GM18870 (cell line): ENCODE measurements at regions not wholly inside any gene's neighbourhood (a gene's known extent, or its start where the extent isn't known, plus 50 kb on each side); places are given as distances from the start of the nearest gene placed in this dataset.

Source experiments
- ATAC-seq: cut with Tn5 transposase; IDR thresholded peaks from one replicate; pipeline ENCODE4 v1.9.1; 2021; ENCODE audit warnings: moderate library complexity; ENCODE audit not compliant: unreplicated experiment

DNA sequence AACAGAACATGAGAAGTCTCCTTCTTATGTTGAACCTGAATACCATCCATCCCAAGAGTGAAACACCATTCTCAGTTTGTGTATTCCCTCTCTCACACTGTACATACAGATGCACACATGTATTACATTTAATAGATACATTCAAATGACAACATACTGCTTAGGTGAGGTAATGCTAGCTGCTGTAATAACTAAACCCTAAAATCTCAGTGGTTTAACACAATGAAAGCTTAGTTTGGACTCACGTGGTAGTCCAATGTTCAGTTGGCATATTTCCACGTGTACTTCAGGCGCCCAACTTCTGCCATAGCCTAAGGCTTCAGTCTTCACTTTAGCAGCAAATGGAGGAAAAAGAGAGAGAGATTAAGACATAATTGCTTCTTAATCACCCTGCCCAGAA is 351.1 kb upstream of the PMFBP1 start:
- no peak for ATAC-seq

DNA sequence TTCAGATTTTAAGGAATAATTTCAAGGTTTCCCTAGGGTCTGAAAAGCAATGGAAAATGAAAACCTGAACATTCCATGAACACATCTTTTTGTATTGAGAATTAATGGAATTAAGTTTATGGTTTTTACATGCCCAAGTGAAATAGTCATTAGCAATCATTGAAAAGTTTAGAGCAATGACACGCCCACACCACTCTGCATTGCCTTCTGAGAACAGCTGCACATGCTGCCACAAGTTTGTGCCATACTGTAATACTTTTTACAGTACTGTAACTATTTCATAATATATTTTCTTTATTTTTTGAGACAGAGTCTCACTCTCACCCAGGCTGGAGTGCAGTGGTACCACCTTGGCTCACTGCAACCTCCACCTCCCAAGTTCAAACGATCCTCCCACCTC is 345.2 kb upstream of the PMFBP1 start:
- no peak for ATAC-seq

DNA sequence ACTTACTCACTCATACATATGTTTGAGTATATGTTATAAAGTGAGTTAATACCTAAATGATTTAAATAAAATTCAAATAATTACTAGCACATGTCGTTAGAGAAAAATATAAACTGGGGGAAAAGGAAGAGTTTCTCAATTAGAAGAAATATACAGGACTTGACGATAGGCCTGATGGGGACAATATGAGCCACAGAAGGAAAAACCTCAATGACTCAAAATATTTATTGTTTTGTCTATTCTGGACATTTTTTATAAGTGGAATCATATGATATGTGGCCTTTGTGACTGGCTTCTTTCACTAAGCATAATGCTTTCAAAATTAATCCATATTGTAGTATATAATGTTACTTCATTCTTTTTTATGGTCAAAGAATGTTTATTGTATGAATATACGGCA is 339.2 kb upstream of the PMFBP1 start:
- ATAC-seq, result no peak

- ATAC-seq, result no peak
These were observed 336.2 kb upstream of the PMFBP1 start for GRCh38 chr16:72508191-72508590.

GRCh38 chr16:72502594-72503005 is 330.6 kb upstream of the PMFBP1 start:
- no peak for ATAC-seq

- ATAC-seq, result peak; percentile 65
These were observed 330.0 kb upstream of the PMFBP1 start for GRCh38 chr16:72501739-72502593.

GRCh38 chr16:72500545-72500944 is 328.6 kb upstream of the PMFBP1 start:
- no peak for ATAC-seq

DNA sequence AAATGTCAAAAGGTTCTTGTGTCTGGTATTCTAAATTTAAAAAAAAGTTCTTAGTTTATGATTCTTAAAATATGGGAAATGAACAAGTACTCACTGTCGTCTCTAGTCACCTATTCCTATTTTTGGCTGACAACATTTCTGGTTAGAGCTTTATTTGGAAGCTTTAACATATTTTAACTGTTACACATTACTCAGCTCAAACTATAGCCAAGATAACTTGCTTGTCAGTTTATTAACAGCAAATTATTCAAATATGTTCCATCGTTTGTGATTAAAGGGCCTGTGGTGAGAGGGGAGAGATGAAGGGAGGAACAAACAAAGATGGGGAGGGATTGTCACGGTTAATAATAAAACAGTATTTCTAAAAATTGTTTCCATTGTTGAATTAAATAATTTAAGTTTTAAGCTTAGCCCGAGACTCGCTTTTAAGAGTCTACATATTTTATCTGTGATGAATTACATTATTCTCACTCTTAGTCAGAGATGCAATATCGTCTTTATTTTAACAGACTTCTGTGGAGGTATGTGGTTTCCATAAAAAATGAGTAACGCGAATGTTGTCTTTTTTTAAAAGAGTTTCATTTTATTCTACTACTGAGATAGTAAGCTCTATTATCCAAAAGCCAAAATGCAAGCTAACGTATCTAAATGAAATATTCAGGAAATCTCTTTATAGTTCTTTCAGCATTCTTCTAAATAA is 321.9 kb upstream of the PMFBP1 start:
- no peak for ATAC-seq

DNA sequence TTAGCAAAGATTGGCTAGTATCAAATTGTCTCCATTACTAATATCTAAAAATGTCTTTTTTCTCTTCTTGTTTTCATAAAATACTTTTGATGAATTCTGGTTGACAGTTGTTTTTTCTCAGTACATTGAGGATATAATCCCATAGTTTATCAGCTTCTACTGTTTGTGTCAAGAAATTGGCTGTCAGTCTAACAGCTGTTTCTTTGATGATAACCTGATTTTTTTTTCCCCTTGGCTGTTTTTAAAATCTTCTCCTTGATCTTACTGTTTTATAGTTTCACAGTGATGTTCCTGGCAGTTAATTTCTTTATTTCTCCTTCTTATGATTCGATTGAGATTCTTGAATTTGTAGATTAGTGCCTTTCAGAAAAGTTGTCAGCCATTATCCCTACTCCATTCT is 315.3 kb upstream of the PMFBP1 start:
- ATAC-seq, result no peak

DNA sequence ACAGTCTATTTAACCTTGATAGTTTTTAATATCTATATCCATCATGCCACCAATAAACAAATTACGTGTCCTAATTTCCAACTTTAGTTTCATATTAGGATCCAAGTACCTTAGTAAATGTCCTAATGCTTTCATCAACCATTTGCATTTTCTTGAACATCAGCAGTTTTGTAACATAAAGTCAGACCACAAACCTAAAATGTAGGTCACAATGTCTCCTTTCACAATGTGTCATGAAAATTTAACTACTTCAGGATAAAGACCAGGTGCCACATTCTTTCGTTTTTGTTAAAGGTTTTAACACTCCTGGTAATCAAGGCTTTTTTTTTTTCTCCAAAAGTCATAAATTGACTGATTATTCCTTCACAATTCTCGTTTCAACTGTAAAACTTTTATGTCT is 310.7 kb upstream of the PMFBP1 start:
- no peak for ATAC-seq

DNA sequence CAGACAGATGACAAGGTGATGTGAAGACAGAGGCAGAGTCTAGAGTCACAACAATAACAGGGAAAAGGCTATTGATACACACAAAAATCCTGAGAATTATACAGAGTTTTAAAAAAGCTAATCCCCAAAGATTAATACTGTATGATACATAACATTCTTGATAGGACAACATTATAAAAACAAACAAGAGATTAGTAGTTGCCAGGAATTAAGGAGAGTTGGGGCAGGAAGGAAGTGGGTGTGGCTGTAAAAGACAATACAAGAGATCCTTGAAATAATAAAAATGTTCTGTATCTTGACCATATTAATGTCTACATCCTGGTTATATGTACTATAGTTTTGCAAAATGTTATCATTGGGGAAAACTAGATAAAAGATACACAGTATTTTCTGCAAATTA is 309.5 kb upstream of the PMFBP1 start:
- ATAC-seq, result no peak

- ATAC-seq, result no peak
These were observed 309.0 kb upstream of the PMFBP1 start for GRCh38 chr16:72480911-72481310.

GRCh38 chr16:72475688-72476087 is 303.7 kb upstream of the PMFBP1 start:
- no peak for ATAC-seq

- ATAC-seq, result no peak
These were observed 302.7 kb upstream of the PMFBP1 start for GRCh38 chr16:72474501-72475123.

DNA sequence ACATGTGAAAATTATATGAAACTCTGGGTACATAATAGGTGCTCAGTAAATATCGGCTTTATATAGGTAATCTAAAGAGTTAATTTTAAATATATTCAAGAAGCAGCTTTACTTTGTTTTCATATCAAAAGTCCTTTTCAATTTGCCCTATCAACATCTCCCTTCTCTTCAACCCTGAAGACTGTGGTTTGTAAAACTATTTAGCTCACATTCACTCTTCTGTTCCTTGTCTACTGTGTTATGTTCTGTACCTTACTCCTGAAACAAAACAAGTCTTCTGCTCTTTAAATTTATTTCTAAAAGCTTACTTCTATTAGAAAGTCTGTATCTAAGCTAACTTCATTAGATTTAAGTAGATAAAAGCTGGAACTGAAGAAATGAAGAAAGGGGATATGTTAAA is 301.7 kb upstream of the PMFBP1 start:
- no peak for ATAC-seq

- ATAC-seq, result no peak
These were observed 299.5 kb upstream of the PMFBP1 start for GRCh38 chr16:72471317-72471924.

DNA sequence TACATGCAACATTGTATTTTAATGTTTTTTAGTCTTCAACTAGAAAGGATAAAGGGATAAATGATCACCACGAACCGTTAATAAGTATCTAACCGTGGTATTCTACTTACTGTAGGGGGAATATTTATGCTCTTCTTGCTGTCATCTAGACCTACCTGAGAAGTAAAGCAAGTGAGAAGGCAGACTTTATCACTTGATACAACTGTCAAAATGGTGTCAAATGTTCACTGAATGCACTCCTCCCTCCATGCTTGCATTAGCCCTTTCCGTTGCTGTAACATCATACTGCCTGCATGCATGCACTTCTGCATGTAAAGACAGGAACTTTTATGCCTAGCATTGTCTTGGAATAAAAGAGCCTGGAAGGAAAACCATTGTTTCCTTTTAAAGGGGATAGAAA is 298.6 kb upstream of the PMFBP1 start:
- ATAC-seq, result no peak

DNA sequence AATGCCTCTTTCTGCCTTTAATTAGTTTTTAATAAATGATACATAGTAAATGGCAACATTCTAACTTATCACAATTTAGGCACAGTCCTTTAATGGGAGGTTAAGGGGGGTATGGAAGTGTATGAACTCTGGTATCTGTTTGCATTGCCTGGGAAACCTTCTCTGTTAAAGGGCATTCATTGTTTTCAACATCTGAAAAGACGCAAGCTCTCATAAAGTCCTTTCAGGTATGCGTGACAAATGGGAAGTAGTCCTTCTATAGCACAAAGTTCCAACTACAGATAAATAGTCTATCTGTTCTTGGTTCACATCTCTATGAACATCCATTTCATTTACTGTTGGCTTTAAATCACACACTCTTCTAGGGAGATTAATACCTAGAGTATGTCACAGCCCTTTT is 298.0 kb upstream of the PMFBP1 start:
- ATAC-seq, result no peak

DNA sequence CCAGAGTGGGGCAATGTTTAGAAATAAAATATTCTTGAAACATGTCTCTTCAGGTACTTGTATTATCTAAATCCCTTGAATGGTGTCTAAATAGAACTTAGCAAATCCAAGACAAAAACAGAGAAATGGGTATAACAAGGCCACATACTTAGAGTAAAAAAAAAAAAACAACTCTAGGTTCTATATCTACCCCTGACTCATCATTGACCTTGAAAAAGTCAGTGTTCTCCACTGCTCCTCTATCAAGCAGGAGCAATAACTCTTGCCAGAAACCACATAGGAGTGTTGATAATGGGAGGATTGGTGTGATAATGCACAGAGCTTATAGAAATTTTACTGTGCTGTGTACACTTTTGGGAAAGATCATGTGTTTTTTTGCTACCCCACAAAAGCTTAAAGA is 296.6 kb upstream of the PMFBP1 start:
- ATAC-seq, result no peak

GRCh38 chr16:72467157-72467759 is 295.3 kb upstream of the PMFBP1 start:
- peak; percentile 58 for ATAC-seq
